GM23338 (cell line): ENCODE measurements at regions not wholly inside any gene's neighbourhood (a gene's known extent, or its start where the extent isn't known, plus 50 kb on each side); places are given as distances from the start of the nearest gene placed in this dataset.

ENCODE experiments used
- ATAC-seq: fragments of 200-7000 bp; cut with Tn5 transposase; 3 replicates; pipeline ENCODE4 v1.9.1; 2020
- DNase-seq: peaks from one replicate; pipeline ENCODE4 v3.0.0-alpha.2; 2015; ENCODE audit warnings: low spot score
- H2AFZ ChIP-seq: fragments of 200-600 bp; sonication (generic); 2 replicates; pipeline ENCODE4 v1.8.0; 2016; ENCODE audit warnings: antibody characterized with exemption, mild to moderate bottlenecking, moderate library complexity
- H3F3A ChIP-seq: fragments of 200-600 bp; sonication (generic); replicated peaks from 2 replicates; pipeline ENCODE4 v1.8.0; 2017; ENCODE audit warnings: antibody characterized with exemption, mixed run types, low read depth
- H3K27ac ChIP-seq: fragments of 200-600 bp; sonication (generic); 2 replicates; pipeline ENCODE4 v1.6.1; 2016; ENCODE audit warnings: low read depth
- H3K27me3 ChIP-seq: fragments of 200-600 bp; sonication (generic); 2 replicates; pipeline ENCODE4 v1.8.0; 2016; ENCODE audit warnings: mild to moderate bottlenecking, mixed run types, moderate library complexity; ENCODE audit not compliant: insufficient read depth
- H3K36me3 ChIP-seq: fragments of 200-600 bp; sonication (generic); 2 replicates; pipeline ENCODE4 v1.8.0; 2016; ENCODE audit warnings: mild to moderate bottlenecking; ENCODE audit not compliant: insufficient read depth
- H3K4me1 ChIP-seq: fragments of 200-600 bp; sonication (generic); 2 replicates; pipeline ENCODE4 v1.8.0; 2016; ENCODE audit warnings: mild to moderate bottlenecking, moderate library complexity; ENCODE audit not compliant: insufficient read depth
- H3K4me2 ChIP-seq: fragments of 200-600 bp; sonication (generic); 2 replicates; pipeline ENCODE4 v1.7.1; 2017; ENCODE audit warnings: mixed run types
- H3K4me3 ChIP-seq: fragments of 200-600 bp; sonication (generic); 2 replicates; pipeline ENCODE4 v1.6.1; 2016; ENCODE audit warnings: mixed run types
- H3K79me2 ChIP-seq: fragments of 200-600 bp; sonication (generic); replicated peaks from 2 replicates; pipeline ENCODE4 v1.8.0; 2017; ENCODE audit warnings: mild to moderate bottlenecking; ENCODE audit not compliant: insufficient read depth
- H3K9me2 ChIP-seq: fragments of 200-600 bp; sonication (generic); 2 replicates; pipeline ENCODE4 v1.8.0; 2017; ENCODE audit not compliant: insufficient read depth
- H4K20me1 ChIP-seq: fragments of 200-600 bp; sonication (generic); replicated peaks from 2 replicates; pipeline ENCODE4 v1.8.0; 2017; ENCODE audit warnings: mild to moderate bottlenecking; ENCODE audit not compliant: insufficient read depth
- H3K27ac Mint-ChIP-seq: 2 replicates; pipeline ENCODE4 v1.8.0; 2020; ENCODE audit warnings: inconsistent platforms, mild to moderate bottlenecking, moderate library complexity, mixed read lengths
- H3K27me3 Mint-ChIP-seq: 3 replicates; pipeline ENCODE4 v1.8.0; 2022; ENCODE audit warnings: low read depth, mild to moderate bottlenecking, moderate library complexity, mixed read lengths, inconsistent platforms; ENCODE audit not compliant: insufficient read depth, poor library complexity
- H3K36me3 Mint-ChIP-seq: 3 replicates; pipeline ENCODE4 v1.8.0; 2021; ENCODE audit warnings: low read depth, mild to moderate bottlenecking, inconsistent platforms, moderate library complexity, mixed read lengths
- H3K4me1 Mint-ChIP-seq: 3 replicates; pipeline ENCODE4 v1.8.0; 2020; ENCODE audit warnings: mild to moderate bottlenecking, inconsistent platforms, mixed read lengths
- H3K4me3 Mint-ChIP-seq: 3 replicates; pipeline ENCODE4 v1.8.0; 2021; ENCODE audit warnings: moderate library complexity, mild to moderate bottlenecking, inconsistent platforms, mixed read lengths
- H3K9me3 Mint-ChIP-seq: 3 replicates; pipeline ENCODE4 v1.8.0; 2020; ENCODE audit warnings: moderate library complexity, mild to moderate bottlenecking, inconsistent platforms, mixed read lengths
- CREB1 ChIP-seq: fragments of 250-450 bp; sonication (Bioruptor Pico); IDR thresholded peaks from 2 replicates; pipeline ENCODE4 v1.5.0; 2020; ENCODE audit warnings: low read depth, mild to moderate bottlenecking, moderate library complexity
- EZH2 ChIP-seq: fragments of 200-600 bp; sonication (generic); IDR thresholded peaks from one replicate; pipeline ENCODE4 v1.8.0; 2017; ENCODE audit warnings: antibody characterized with exemption, mild to moderate bottlenecking, low read depth; ENCODE audit not compliant: unreplicated experiment
- EZH2phosphoT487 ChIP-seq: fragments of 200-600 bp; sonication (generic); IDR thresholded peaks from one replicate; pipeline ENCODE4 v1.8.1; 2018; ENCODE audit warnings: antibody characterized with exemption; ENCODE audit not compliant: unreplicated experiment
- NANOG ChIP-seq: IDR thresholded peaks from 2 replicates; pipeline ENCODE4 v1.6.1; 2016; ENCODE audit warnings: antibody characterized with exemption, borderline replicate concordance
- POLR2AphosphoS5 ChIP-seq: IDR thresholded peaks from 2 replicates; pipeline ENCODE4 v1.6.1; 2016; ENCODE audit warnings: antibody characterized with exemption, low read depth
- STAT1 ChIP-seq: IDR thresholded peaks from one replicate; pipeline ENCODE4 v1.6.1; 2016; ENCODE audit warnings: antibody characterized with exemption; ENCODE audit not compliant: unreplicated experiment
- ZNF114 ChIP-seq: fragments of 250-450 bp; sonication (Bioruptor Pico); IDR thresholded peaks from 2 replicates; pipeline ENCODE4 v1.5.0; 2020; ENCODE audit warnings: mild to moderate bottlenecking, moderate library complexity
- ZNF331 ChIP-seq: fragments of 250-450 bp; sonication (Bioruptor Pico); IDR thresholded peaks from 2 replicates; pipeline ENCODE4 v1.5.0; 2020; ENCODE audit warnings: low read depth, mild to moderate bottlenecking, moderate library complexity
- TF ChIP-seq, protein P1 (sequence below), 2 experiments: fragments of 200-600 bp in 1 of 2; sonication (generic) in 1 of 2; conservative IDR thresholded peaks; 2 replicates each; pipeline versions ENCODE4 v1.5.1 to v1.6.1; 2016 to 2017; ENCODE audit warnings: antibody characterized with exemption in 2 of 2, low read depth in 2 of 2, mild to moderate bottlenecking in 2 of 2, moderate library complexity in 1 of 2
- TF ChIP-seq, protein P2 (sequence below): IDR thresholded peaks from one replicate; pipeline ENCODE4 v1.6.1; 2018; ENCODE audit warnings: antibody characterized with exemption; ENCODE audit not compliant: unreplicated experiment
- TF ChIP-seq, protein P3 (sequence below): fragments of 250-450 bp; sonication (Bioruptor Pico); IDR thresholded peaks from 2 replicates; pipeline ENCODE4 v1.5.0; 2020; ENCODE audit warnings: mild to moderate bottlenecking, moderate library complexity
- TF ChIP-seq, protein P4 (sequence below): IDR thresholded peaks from 2 replicates; pipeline ENCODE4 v1.6.1; 2016; ENCODE audit warnings: antibody characterized with exemption

DNA sequence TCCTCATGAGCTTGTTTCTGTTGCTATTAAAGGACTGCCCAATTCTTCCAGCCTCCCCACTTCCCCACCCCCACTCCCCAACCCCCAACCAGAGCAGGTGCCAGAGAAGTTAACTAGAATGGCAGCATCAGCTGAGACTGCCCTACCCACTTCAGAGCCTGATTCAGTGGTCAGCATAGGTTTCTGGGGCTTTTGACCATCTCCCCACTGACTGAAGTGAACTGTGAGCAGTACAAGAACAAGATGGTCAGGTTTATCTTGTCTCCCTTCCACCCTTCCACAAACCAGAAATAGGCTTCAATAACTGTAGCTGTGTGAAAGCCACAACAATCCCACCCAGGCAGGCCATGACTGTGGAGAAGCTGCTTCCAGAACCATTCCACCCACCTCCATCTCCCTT lies 289.4 kb upstream of the SLC24A2 start:
- Mint-ChIP-seq H3K9me3 (no peaks in the 10 kb centered on the region), H3K36me3 (no peaks in the 10 kb centered on the region), H3K4me1 (peaks cover 2% of the 10 kb centered on the region; the same call in 1 of the 3 replicates), H3K4me3 (no peak overlapping the region), H3K27ac (no peak overlapping the region), H3K27me3 (peaks cover 2% of the 10 kb centered on the region)
- Histone ChIP-seq H2AFZ (no peak overlapping the region), H3K27ac (no peak overlapping the region), H4K20me1 (no peaks in the 10 kb centered on the region), H3K27me3 (no peaks in the 10 kb centered on the region), H3K4me1 (no peaks in the 10 kb centered on the region), H3K4me2 (no peak overlapping the region), H3K36me3 (no peaks in the 10 kb centered on the region), H3K9me2 (no peaks in the 10 kb centered on the region), H3K4me3 (no peak overlapping the region), H3K79me2 (no peaks in the 10 kb centered on the region), H3F3A (no peaks in the 10 kb centered on the region)
- no peak for DNase-seq
- no peak for ATAC-seq
- TF ChIP-seq CREB1 (CRISPR knock-in tag) (no peak), ZNF331 (CRISPR knock-in tag) (no peak), ZNF114 (CRISPR knock-in tag) (no peak), STAT1 (no peak), EZH2phosphoT487 (no peak), EZH2 (no peak), POLR2AphosphoS5 (no peak), NANOG (no peak)
- TF ChIP-seq, protein P1, sequence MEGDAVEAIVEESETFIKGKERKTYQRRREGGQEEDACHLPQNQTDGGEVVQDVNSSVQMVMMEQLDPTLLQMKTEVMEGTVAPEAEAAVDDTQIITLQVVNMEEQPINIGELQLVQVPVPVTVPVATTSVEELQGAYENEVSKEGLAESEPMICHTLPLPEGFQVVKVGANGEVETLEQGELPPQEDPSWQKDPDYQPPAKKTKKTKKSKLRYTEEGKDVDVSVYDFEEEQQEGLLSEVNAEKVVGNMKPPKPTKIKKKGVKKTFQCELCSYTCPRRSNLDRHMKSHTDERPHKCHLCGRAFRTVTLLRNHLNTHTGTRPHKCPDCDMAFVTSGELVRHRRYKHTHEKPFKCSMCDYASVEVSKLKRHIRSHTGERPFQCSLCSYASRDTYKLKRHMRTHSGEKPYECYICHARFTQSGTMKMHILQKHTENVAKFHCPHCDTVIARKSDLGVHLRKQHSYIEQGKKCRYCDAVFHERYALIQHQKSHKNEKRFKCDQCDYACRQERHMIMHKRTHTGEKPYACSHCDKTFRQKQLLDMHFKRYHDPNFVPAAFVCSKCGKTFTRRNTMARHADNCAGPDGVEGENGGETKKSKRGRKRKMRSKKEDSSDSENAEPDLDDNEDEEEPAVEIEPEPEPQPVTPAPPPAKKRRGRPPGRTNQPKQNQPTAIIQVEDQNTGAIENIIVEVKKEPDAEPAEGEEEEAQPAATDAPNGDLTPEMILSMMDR (conservative IDR thresholded peaks at IDR 0.05; ENCODE audit: low read depth in 2 of 2), result no peak
- TF ChIP-seq, protein P2, sequence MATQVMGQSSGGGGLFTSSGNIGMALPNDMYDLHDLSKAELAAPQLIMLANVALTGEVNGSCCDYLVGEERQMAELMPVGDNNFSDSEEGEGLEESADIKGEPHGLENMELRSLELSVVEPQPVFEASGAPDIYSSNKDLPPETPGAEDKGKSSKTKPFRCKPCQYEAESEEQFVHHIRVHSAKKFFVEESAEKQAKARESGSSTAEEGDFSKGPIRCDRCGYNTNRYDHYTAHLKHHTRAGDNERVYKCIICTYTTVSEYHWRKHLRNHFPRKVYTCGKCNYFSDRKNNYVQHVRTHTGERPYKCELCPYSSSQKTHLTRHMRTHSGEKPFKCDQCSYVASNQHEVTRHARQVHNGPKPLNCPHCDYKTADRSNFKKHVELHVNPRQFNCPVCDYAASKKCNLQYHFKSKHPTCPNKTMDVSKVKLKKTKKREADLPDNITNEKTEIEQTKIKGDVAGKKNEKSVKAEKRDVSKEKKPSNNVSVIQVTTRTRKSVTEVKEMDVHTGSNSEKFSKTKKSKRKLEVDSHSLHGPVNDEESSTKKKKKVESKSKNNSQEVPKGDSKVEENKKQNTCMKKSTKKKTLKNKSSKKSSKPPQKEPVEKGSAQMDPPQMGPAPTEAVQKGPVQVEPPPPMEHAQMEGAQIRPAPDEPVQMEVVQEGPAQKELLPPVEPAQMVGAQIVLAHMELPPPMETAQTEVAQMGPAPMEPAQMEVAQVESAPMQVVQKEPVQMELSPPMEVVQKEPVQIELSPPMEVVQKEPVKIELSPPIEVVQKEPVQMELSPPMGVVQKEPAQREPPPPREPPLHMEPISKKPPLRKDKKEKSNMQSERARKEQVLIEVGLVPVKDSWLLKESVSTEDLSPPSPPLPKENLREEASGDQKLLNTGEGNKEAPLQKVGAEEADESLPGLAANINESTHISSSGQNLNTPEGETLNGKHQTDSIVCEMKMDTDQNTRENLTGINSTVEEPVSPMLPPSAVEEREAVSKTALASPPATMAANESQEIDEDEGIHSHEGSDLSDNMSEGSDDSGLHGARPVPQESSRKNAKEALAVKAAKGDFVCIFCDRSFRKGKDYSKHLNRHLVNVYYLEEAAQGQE, result no peak
- TF ChIP-seq, protein P3, sequence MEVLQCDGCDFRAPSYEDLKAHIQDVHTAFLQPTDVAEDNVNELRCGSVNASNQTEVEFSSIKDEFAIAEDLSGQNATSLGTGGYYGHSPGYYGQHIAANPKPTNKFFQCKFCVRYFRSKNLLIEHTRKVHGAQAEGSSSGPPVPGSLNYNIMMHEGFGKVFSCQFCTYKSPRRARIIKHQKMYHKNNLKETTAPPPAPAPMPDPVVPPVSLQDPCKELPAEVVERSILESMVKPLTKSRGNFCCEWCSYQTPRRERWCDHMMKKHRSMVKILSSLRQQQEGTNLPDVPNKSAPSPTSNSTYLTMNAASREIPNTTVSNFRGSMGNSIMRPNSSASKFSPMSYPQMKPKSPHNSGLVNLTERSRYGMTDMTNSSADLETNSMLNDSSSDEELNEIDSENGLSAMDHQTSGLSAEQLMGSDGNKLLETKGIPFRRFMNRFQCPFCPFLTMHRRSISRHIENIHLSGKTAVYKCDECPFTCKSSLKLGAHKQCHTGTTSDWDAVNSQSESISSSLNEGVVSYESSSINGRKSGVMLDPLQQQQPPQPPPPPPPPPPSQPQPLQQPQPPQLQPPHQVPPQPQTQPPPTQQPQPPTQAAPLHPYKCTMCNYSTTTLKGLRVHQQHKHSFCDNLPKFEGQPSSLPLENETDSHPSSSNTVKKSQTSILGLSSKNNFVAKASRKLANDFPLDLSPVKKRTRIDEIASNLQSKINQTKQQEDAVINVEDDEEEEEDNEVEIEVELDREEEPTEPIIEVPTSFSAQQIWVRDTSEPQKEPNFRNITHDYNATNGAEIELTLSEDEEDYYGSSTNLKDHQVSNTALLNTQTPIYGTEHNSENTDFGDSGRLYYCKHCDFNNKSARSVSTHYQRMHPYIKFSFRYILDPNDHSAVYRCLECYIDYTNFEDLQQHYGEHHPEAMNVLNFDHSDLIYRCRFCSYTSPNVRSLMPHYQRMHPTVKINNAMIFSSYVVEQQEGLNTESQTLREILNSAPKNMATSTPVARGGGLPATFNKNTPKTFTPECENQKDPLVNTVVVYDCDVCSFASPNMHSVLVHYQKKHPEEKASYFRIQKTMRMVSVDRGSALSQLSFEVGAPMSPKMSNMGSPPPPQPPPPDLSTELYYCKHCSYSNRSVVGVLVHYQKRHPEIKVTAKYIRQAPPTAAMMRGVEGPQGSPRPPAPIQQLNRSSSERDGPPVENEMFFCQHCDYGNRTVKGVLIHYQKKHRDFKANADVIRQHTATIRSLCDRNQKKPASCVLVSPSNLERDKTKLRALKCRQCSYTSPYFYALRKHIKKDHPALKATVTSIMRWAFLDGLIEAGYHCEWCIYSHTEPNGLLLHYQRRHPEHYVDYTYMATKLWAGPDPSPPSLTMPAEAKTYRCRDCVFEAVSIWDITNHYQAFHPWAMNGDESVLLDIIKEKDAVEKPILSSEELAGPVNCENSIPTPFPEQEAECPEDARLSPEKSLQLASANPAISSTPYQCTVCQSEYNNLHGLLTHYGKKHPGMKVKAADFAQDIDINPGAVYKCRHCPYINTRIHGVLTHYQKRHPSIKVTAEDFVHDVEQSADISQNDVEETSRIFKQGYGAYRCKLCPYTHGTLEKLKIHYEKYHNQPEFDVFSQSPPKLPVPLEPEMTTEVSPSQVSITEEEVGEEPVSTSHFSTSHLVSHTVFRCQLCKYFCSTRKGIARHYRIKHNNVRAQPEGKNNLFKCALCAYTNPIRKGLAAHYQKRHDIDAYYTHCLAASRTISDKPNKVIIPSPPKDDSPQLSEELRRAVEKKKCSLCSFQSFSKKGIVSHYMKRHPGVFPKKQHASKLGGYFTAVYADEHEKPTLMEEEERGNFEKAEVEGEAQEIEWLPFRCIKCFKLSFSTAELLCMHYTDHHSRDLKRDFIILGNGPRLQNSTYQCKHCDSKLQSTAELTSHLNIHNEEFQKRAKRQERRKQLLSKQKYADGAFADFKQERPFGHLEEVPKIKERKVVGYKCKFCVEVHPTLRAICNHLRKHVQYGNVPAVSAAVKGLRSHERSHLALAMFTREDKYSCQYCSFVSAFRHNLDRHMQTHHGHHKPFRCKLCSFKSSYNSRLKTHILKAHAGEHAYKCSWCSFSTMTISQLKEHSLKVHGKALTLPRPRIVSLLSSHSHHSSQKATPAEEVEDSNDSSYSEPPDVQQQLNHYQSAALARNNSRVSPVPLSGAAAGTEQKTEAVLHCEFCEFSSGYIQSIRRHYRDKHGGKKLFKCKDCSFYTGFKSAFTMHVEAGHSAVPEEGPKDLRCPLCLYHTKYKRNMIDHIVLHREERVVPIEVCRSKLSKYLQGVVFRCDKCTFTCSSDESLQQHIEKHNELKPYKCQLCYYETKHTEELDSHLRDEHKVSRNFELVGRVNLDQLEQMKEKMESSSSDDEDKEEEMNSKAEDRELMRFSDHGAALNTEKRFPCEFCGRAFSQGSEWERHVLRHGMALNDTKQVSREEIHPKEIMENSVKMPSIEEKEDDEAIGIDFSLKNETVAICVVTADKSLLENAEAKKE (CRISPR knock-in tag), result no peak
- TF ChIP-seq, protein P4, sequence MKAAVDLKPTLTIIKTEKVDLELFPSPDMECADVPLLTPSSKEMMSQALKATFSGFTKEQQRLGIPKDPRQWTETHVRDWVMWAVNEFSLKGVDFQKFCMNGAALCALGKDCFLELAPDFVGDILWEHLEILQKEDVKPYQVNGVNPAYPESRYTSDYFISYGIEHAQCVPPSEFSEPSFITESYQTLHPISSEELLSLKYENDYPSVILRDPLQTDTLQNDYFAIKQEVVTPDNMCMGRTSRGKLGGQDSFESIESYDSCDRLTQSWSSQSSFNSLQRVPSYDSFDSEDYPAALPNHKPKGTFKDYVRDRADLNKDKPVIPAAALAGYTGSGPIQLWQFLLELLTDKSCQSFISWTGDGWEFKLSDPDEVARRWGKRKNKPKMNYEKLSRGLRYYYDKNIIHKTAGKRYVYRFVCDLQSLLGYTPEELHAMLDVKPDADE, result no peak
